ENCODE measurements at regions not wholly inside any gene's neighbourhood (a gene's known extent, or its start where the extent isn't known, plus 50 kb on each side); places are given as distances from the start of the nearest gene placed in this dataset.

DNA sequence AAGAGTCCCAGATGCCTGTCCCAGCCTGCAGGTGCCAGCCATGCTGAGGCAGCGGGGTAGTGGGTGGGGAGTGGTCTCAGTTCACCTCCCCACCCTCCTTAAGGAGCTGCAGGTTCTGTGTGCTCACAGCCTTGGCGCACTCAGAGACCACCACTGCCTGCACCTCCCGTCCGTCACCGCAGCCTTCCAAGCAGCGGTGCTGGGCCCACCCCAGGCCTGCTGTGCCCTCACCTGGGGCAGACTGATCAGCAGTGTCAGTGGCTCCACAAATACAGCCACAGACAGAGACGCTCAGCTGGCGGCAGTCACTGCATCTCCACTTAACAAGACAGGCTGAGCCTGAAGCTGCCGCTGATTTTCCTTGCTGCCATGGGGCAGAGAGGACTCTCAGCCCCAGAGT lies 120.2 kb downstream of the RFLNA start:
- DNase-seq (ENCODE audit: low read depth in 3 of 3, low spot score in 1 of 3) = no peak

DNA sequence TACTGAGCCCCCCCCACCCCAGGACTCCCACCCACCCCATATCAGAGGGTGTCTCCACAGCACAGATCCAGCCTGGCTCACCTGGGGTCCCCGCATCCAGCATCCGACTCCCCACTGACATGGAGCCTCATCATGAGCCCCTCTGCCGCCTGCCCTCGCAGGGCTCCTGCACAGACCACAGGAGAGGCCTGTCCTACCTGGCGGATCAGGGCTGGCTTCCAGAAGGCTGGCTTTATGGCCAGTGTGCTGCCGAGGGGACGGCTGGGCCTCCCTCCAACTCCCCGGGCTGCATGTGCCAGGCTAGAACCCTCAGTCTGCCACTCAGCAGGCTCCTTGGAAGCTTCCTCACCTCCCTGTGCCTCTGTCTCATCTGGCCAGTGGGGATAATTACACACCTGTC lies 119.0 kb downstream of the RFLNA start:
- DNase-seq (ENCODE audit: low read depth in 3 of 3, low spot score in 1 of 3) = no peak

DNA sequence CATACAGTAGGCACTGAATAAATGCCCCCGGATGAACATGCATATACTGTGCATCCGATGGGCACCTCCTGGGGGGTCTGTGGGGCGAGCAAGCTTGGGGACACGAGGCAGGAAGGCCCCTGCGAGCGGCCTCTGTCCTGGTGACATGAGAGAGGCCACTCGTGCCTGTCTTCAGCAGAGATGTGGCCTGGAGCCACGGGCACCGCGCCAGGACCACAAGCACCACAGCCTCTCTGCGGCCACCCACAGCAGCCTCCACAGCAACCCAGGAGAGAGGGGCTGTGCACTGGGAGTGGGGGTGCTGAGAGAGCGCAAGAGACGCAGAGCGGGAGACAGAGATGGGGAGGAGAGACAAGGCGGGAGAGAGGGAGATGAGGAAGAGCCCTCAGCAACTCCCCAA lies 118.5 kb downstream of the RFLNA start:
- no peak for DNase-seq (ENCODE audit: low read depth in 3 of 3, low spot score in 1 of 3)

DNA sequence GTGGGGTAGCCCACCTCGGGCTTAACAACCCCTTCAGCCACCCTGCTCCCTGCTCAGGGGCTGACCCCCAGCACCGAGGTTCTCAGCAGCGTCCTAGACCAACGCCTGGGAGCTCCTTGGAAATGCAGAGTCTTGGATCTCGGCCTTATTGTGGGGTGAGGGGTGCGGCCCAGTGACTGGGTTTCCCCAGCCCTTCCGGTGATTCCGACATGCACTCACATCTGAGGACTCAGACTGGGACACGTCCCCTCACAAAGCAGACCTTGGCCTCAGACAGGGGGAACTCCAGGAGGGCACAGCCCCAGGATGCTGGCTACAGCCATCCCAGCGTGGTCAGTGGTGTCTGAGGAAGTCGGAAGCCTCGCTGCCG lies 117.7 kb downstream of the RFLNA start:
- no peak for DNase-seq (ENCODE audit: low read depth in 3 of 3, low spot score in 1 of 3)

GRCh38 chr12:124411953-124412645 lies 117.2 kb downstream of the RFLNA start:
- DNase-seq (ENCODE audit: low read depth in 3 of 3, low spot score in 1 of 3) = no peak

- no peak for DNase-seq (ENCODE audit: low read depth in 3 of 3, low spot score in 1 of 3)
These were observed 116.5 kb downstream of the RFLNA start for GRCh38 chr12:124411281-124411878.

- DNase-seq (ENCODE audit: low read depth in 3 of 3, low spot score in 1 of 3) = no peak
These were observed 115.7 kb downstream of the RFLNA start for GRCh38 chr12:124410354-124411175.

- no peak for DNase-seq (ENCODE audit: low read depth in 3 of 3, low spot score in 1 of 3)
These were observed 114.1 kb downstream of the RFLNA start for GRCh38 chr12:124408822-124409517.

DNA sequence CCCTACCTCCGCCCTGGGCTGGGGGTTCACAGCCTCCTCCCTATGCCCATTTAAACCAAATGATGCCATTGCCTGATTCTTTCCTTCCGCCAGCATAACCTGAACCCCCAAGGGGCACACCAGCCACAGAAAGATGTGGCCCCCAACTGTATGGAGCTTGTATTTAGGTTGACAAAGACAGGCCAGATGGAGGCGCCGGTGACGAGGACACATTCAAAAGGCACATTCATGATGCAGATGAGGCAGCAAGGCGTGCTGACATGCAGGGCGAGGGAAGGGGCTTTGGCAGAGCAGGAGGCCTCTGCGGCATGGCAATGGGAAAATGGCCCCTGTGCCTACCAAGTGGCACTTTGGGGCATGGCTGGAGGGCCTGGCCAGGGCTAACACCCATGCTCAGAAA lies 112.2 kb downstream of the RFLNA start:
- no peak for DNase-seq (ENCODE audit: low read depth in 3 of 3, low spot score in 1 of 3)

DNA sequence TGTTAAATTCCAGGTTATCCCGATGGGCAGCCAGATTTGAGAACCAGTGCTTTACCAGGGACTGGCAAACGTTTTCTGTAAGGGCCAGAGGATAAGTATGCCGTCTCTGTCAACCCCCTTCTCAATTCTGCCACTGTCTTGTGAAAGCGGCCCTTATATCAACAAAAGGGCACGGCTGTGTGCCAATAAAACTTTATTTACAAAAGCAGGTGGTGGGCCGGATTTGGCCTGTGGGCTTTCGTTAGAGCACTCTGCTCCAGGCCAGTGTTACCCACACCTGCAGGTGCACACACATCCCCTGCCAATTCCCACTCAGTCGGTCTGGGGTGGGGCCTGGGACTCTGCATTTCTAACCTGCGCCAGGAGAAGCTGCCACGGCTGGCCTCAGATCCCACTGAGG lies 111.2 kb downstream of the RFLNA start:
- DNase-seq (ENCODE audit: low read depth in 3 of 3, low spot score in 1 of 3) = no peak

DNA sequence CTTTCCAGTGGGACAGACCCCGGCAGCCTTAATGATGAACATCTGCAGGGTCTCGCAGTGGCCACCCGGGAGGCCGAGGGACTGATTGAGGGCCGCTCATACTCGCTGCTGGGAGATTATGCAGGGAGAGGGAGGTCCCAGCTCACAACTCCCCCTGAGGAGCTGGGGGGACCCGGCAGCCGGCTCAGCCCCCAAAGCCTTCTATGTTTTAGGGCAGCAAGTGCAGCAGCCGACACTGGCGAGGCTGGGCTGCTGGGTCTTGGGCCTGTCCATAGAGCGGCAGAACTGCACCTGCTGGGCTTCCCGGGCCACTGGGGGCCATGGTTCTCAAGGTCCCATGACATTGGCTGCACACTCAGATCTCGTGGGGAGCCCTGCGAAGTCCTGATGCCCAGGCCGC lies 110.7 kb downstream of the RFLNA start:
- DNase-seq (ENCODE audit: low read depth in 3 of 3, low spot score in 1 of 3) = no peak

DNA sequence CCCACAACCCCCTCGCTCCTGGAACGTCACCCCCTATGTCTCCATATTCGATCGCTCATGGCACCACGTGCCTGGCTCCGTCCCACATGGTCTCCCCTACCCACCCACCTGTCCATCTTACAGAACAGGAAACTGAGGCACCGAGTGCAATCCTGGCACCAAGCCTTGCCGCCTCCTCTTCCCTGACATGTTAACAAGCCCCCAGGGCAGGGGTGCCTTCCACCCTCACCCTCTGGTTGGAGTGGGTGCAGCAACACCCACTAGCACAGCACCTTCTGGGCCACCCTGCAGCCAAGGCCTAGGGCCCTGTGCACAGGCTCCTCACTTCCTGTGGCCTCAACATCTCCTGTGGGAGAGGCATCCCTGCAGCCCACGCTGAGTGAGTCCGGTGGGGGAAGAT lies 110.3 kb downstream of the RFLNA start:
- no peak for DNase-seq (ENCODE audit: low read depth in 3 of 3, low spot score in 1 of 3)

DNA sequence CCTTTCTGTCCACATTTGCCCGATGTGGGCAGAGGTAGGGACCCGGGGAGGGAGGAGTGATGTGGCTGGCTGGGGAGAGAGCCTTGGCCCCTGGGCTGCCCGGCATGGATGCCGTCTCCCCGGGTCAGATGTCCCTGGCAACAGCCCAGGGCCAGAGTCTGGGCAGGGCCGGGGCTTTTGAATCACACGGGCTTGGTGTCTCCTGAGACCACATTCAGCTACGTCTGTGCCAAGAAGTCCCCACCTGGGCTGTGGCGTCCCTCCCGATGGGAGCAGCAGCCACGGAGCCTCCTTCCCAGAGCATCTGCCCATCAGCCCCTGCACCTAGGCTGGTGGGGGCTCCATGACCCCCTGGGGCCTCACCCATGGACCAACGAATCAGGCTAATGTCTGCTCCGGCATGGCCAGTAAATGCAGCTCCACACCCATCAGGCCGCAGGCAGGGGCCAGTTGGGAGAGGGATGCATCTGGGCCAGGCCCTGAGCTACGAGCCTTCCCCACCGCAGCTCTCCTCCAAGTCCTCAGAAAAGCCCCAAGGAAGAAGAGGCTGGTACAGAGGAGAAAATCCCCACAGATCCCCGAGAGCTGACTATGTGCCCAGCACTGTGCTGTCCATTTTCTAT lies 109.4 kb downstream of the RFLNA start:
- DNase-seq (ENCODE audit: low read depth in 3 of 3, low spot score in 1 of 3) = no peak

DNA sequence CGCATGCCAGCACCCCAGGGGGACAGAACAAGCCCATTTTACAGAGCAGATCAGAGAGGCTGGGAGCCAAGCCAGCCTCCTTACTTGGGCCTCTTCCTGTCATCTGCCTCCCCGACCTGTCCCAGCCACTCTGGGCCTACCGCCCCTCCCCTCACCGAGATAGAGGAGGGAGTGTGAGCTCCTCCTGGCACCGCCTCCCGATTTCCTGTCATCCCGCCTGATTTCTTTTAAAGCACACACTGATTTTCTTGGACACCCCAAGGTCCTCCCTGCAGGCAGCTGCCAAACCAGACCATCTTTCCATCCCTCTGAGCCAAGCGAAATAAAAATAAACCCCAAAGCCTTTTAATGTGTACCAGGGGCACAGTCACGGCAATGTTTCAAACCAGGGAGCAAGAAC lies 108.4 kb downstream of the RFLNA start:
- no peak for DNase-seq (ENCODE audit: low read depth in 3 of 3, low spot score in 1 of 3)

- no peak for DNase-seq (ENCODE audit: low read depth in 3 of 3, low spot score in 1 of 3)
These were observed 107.6 kb downstream of the RFLNA start for GRCh38 chr12:124402248-124403066.

GRCh38 chr12:124401704-124402221 lies 106.9 kb downstream of the RFLNA start:
- no peak for DNase-seq (ENCODE audit: low read depth in 3 of 3, low spot score in 1 of 3)

DNA sequence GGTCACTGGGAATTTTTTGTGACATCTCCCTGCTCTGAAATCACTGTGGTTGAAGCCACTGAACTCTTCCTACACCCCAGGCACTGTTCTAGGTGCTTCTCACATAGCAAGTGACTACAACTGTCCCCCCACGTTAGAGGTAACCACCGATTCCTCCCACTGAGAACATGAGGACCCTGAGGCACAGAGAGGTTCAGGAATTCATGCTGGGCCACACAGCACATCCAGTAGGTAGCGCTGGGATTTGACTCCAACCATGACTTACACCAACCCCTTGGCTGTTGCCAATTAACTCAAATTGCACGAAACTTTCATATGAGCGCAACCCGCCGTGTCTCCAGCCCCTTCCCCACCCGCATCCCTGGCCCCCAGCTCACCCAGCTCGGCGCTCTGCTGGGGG lies 105.2 kb downstream of the RFLNA start:
- no peak for DNase-seq (ENCODE audit: low read depth in 3 of 3, low spot score in 1 of 3)

DNA sequence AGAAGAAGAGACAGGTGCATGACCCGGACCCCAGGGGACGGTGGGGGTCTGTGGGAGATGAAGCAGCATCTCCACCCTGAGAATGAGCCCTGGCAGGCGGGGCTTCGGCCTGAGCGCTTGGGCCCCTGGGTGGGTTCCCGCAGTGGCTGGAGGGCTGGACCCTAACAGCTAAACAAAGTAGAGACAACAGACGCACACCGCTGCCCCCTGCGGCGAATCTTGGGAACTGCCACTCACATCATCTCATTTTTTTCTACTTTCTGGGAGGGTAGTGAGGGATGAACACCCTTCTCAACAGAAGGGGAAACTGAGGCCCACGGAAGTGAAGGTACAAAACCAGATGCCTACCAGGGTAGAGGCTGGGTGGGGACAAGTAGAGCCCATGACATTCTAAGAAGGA lies 104.7 kb downstream of the RFLNA start:
- peak in 1 of 3 donors; percentile 18 for DNase-seq (ENCODE audit: low read depth in 3 of 3, low spot score in 1 of 3)

GRCh38 chr12:124398578-124399227 lies 103.8 kb downstream of the RFLNA start:
- no peak for DNase-seq (ENCODE audit: low read depth in 3 of 3, low spot score in 1 of 3)

Measured in stimulated activated CD4-positive, alpha-beta T cell treated with anti-CD3 and anti-CD28 coated beads, TNF-alpha, amount 100 ng/mL, for 1 hour (primary cell).